ENCODE measurements at regions not wholly inside any gene's neighbourhood (a gene's known extent, or its start where the extent isn't known, plus 50 kb on each side); places are given as distances from the start of the nearest gene placed in this dataset.

GRCh38 chr1:94734963-94735901 lies 84.9 kb upstream of the SLC44A3 start:
- H3K27ac ChIP-seq (ENCODE audit: low read length), result no peak overlapping the region
- H3K9me3 ChIP-seq (ENCODE audit: control insufficient read depth in 2 of 2, low read length in 2 of 2), result no peaks in the 10 kb centered on the region
- no peaks in the 10 kb centered on the region for H3K4me1 ChIP-seq (ENCODE audit: control insufficient read depth, insufficient read depth, low read length)
- no peak overlapping the region for H3K4me3 ChIP-seq (ENCODE audit: low read length in 2 of 2)
- no peak overlapping the region for H3K9ac ChIP-seq (ENCODE audit: low read length in 2 of 2)
- H3K27me3 ChIP-seq (ENCODE audit: control insufficient read depth in 1 of 2, insufficient read depth in 2 of 2, low read length in 2 of 2), result no peaks in the 10 kb centered on the region
- H3K36me3 ChIP-seq (ENCODE audit: control insufficient read depth in 2 of 2, insufficient read depth in 2 of 2, low read length in 2 of 2), result no peaks in the 10 kb centered on the region

- Histone ChIP-seq H3K4me1 (ENCODE audit: control insufficient read depth, insufficient read depth, low read length) (peaks cover 10% of the 10 kb centered on the region), H3K27me3 (ENCODE audit: control insufficient read depth in 1 of 2, insufficient read depth in 2 of 2, low read length in 2 of 2) (no peaks in the 10 kb centered on the region), H3K4me3 (ENCODE audit: low read length in 2 of 2) (no peak overlapping the region)
These were observed 88.3 kb upstream of the SLC44A3 start for GRCh38 chr1:94731891-94732290.

GRCh38 chr1:94730450-94730849 lies 89.7 kb upstream of the SLC44A3 start:
- no peak overlapping the region for H3K4me3 ChIP-seq (ENCODE audit: low read length in 2 of 2)
- peaks cover 10% of the 10 kb centered on the region for H3K4me1 ChIP-seq (ENCODE audit: control insufficient read depth, insufficient read depth, low read length)
- H3K36me3 ChIP-seq (ENCODE audit: control insufficient read depth in 2 of 2, insufficient read depth in 2 of 2, low read length in 2 of 2), result no peaks in the 10 kb centered on the region
- no peak overlapping the region for H3K27ac ChIP-seq (ENCODE audit: low read length)
- H3K9me3 ChIP-seq (ENCODE audit: control insufficient read depth in 2 of 2, low read length in 2 of 2), result no peaks in the 10 kb centered on the region
- no peaks in the 10 kb centered on the region for H3K27me3 ChIP-seq (ENCODE audit: control insufficient read depth in 1 of 2, insufficient read depth in 2 of 2, low read length in 2 of 2)
- H3K9ac ChIP-seq (ENCODE audit: low read length in 2 of 2), result no peak overlapping the region

More at GRCh38 chr1:94731891-94732290, 88.3 kb upstream of the SLC44A3 start:
- H3K36me3 ChIP-seq (ENCODE audit: control insufficient read depth in 2 of 2, insufficient read depth in 2 of 2, low read length in 2 of 2), result no peaks in the 10 kb centered on the region
- no peak overlapping the region for H3K27ac ChIP-seq (ENCODE audit: low read length)
- no peak overlapping the region for H3K9ac ChIP-seq (ENCODE audit: low read length in 2 of 2)
- H3K9me3 ChIP-seq (ENCODE audit: control insufficient read depth in 2 of 2, low read length in 2 of 2), result no peaks in the 10 kb centered on the region

DNA sequence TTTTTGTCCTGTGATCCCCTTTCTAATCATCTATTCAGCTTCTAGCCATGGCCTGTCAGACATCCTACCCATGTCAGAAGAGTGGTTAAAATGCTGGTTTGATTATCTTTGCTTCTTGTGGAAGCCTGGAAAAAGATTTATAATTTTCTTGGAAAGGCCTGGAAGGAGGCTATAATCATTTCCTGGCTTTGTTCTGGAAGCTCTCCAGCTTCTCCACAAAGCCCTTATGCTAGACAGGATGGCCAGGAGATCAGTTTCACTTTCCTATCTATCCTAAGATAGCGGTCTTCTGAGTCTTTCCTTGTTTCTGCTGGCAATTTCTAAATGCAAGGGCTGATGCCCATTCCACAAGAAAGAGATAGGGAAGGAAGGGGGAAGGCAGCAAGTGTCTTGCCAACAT lies 90.9 kb upstream of the SLC44A3 start:
- Histone ChIP-seq H3K36me3 (ENCODE audit: control insufficient read depth in 2 of 2, insufficient read depth in 2 of 2, low read length in 2 of 2) (no peaks in the 10 kb centered on the region), H3K27ac (ENCODE audit: low read length) (no peak overlapping the region), H3K9ac (ENCODE audit: low read length in 2 of 2) (no peak overlapping the region), H3K4me1 (ENCODE audit: control insufficient read depth, insufficient read depth, low read length) (peaks cover 10% of the 10 kb centered on the region), H3K27me3 (ENCODE audit: control insufficient read depth in 1 of 2, insufficient read depth in 2 of 2, low read length in 2 of 2) (no peaks in the 10 kb centered on the region), H3K4me3 (ENCODE audit: low read length in 2 of 2) (no peak overlapping the region), H3K9me3 (ENCODE audit: control insufficient read depth in 2 of 2, low read length in 2 of 2) (no peaks in the 10 kb centered on the region)

DNA sequence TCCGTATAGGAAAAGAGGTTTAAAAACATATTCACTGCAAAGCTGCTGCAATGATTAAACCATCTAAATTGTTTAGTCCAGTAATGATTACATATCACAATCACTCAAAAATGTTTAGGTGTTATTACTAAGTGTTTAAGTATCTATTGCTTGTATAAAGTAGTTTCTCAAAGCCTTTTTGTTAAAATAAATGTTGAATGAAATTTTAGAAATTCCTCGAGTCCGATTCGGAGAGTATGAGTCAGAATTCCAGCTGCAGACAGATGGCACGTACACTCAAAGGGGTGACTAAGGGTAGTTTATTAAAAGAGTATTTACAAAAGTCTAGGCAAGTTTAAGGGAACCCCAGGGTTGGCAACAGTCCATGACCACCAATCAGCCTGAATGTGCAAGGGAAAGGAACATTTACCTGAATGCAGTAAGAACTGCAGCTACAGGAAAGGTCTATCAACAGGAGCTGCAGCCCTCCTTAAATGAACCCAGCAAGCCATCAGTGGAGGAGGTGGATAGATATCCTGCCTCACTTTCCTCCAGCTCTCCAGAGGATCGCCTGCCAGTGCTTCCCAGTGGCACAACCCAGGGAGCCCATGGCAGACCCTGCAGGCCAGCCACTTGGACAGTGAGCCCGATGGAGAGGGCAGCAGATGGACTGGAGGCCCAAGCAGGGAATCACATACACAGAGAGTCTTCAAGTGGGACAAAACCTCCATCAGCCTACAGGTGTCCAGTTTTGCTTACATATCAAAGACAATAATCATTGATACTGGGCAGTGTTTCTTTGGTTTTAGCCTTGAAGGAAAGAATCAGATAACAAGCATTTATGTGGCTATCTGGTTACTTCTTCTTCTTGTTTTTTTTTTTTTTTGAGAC lies 92.1 kb upstream of the SLC44A3 start:
- no peak overlapping the region for H3K4me3 ChIP-seq (ENCODE audit: low read length in 2 of 2)
- H3K9me3 ChIP-seq (ENCODE audit: control insufficient read depth in 2 of 2, low read length in 2 of 2), result no peaks in the 10 kb centered on the region
- H3K4me1 ChIP-seq (ENCODE audit: control insufficient read depth, insufficient read depth, low read length), result peaks cover 10% of the 10 kb centered on the region
- H3K36me3 ChIP-seq (ENCODE audit: control insufficient read depth in 2 of 2, insufficient read depth in 2 of 2, low read length in 2 of 2), result no peaks in the 10 kb centered on the region
- no peak overlapping the region for H3K27ac ChIP-seq (ENCODE audit: low read length)
- H3K27me3 ChIP-seq (ENCODE audit: control insufficient read depth in 1 of 2, insufficient read depth in 2 of 2, low read length in 2 of 2), result no peaks in the 10 kb centered on the region
- no peak overlapping the region for H3K9ac ChIP-seq (ENCODE audit: low read length in 2 of 2)

GRCh38 chr1:94726981-94727685 lies 93.0 kb upstream of the SLC44A3 start:
- no peak overlapping the region for H3K27ac ChIP-seq (ENCODE audit: low read length)
- no peaks in the 10 kb centered on the region for H3K36me3 ChIP-seq (ENCODE audit: control insufficient read depth in 2 of 2, insufficient read depth in 2 of 2, low read length in 2 of 2)
- no peak overlapping the region for H3K9ac ChIP-seq (ENCODE audit: low read length in 2 of 2)
- H3K9me3 ChIP-seq (ENCODE audit: control insufficient read depth in 2 of 2, low read length in 2 of 2), result no peaks in the 10 kb centered on the region
- H3K4me1 ChIP-seq (ENCODE audit: control insufficient read depth, insufficient read depth, low read length), result peaks cover 10% of the 10 kb centered on the region
- no peak overlapping the region for H3K4me3 ChIP-seq (ENCODE audit: low read length in 2 of 2)
- no peaks in the 10 kb centered on the region for H3K27me3 ChIP-seq (ENCODE audit: control insufficient read depth in 1 of 2, insufficient read depth in 2 of 2, low read length in 2 of 2)

- no peak overlapping the region for H3K4me3 ChIP-seq (ENCODE audit: low read length in 2 of 2)
- H3K36me3 ChIP-seq (ENCODE audit: control insufficient read depth in 2 of 2, insufficient read depth in 2 of 2, low read length in 2 of 2), result no peaks in the 10 kb centered on the region
- H3K27ac ChIP-seq (ENCODE audit: low read length), result no peak overlapping the region
- H3K9ac ChIP-seq (ENCODE audit: low read length in 2 of 2), result no peak overlapping the region
- peaks cover 10% of the 10 kb centered on the region for H3K4me1 ChIP-seq (ENCODE audit: control insufficient read depth, insufficient read depth, low read length)
- H3K9me3 ChIP-seq (ENCODE audit: control insufficient read depth in 2 of 2, low read length in 2 of 2), result no peaks in the 10 kb centered on the region
- H3K27me3 ChIP-seq (ENCODE audit: control insufficient read depth in 1 of 2, insufficient read depth in 2 of 2, low read length in 2 of 2), result no peaks in the 10 kb centered on the region
These were observed 94.6 kb upstream of the SLC44A3 start for GRCh38 chr1:94725566-94725965.

DNA sequence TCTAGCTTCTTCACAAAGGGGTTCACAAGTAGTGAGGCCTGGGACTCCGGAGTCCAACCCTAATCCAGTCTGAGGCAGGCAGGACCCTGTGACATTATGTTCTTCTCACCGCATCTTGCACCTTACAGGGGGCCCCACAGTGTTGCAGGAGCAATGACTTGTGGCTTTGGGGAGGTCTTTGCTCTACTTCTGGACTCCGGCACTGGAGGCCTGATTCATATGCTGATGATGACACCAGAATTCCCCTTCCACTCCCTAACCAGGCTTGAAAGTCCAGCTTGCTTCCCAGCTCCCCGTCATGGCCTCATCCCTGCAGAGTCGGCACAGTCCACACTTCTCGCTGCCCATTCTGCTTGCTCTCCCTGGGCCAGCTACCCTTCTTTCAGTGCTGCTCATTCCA lies 96.3 kb upstream of the SLC44A3 start:
- H3K27ac ChIP-seq (ENCODE audit: low read length), result no peak overlapping the region
- H3K36me3 ChIP-seq (ENCODE audit: control insufficient read depth in 2 of 2, insufficient read depth in 2 of 2, low read length in 2 of 2), result no peaks in the 10 kb centered on the region
- peaks cover 10% of the 10 kb centered on the region for H3K4me1 ChIP-seq (ENCODE audit: control insufficient read depth, insufficient read depth, low read length)
- H3K27me3 ChIP-seq (ENCODE audit: control insufficient read depth in 1 of 2, insufficient read depth in 2 of 2, low read length in 2 of 2), result no peaks in the 10 kb centered on the region
- H3K9ac ChIP-seq (ENCODE audit: low read length in 2 of 2), result no peak overlapping the region
- no peak overlapping the region for H3K4me3 ChIP-seq (ENCODE audit: low read length in 2 of 2)
- H3K9me3 ChIP-seq (ENCODE audit: control insufficient read depth in 2 of 2, low read length in 2 of 2), result no peaks in the 10 kb centered on the region

- Histone ChIP-seq H3K27ac (ENCODE audit: low read length) (no peak overlapping the region), H3K9me3 (ENCODE audit: control insufficient read depth in 2 of 2, low read length in 2 of 2) (no peaks in the 10 kb centered on the region), H3K4me1 (ENCODE audit: control insufficient read depth, insufficient read depth, low read length) (peaks cover 10% of the 10 kb centered on the region), H3K4me3 (ENCODE audit: low read length in 2 of 2) (no peak overlapping the region), H3K36me3 (ENCODE audit: control insufficient read depth in 2 of 2, insufficient read depth in 2 of 2, low read length in 2 of 2) (no peaks in the 10 kb centered on the region), H3K9ac (ENCODE audit: low read length in 2 of 2) (no peak overlapping the region), H3K27me3 (ENCODE audit: control insufficient read depth in 1 of 2, insufficient read depth in 2 of 2, low read length in 2 of 2) (no peaks in the 10 kb centered on the region)
These were observed 96.7 kb upstream of the SLC44A3 start for GRCh38 chr1:94723463-94723862.

GRCh38 chr1:94722181-94722580 lies 98.0 kb upstream of the SLC44A3 start:
- H3K4me3 ChIP-seq (ENCODE audit: low read length in 2 of 2), result no peak overlapping the region
- no peaks in the 10 kb centered on the region for H3K27me3 ChIP-seq (ENCODE audit: control insufficient read depth in 1 of 2, insufficient read depth in 2 of 2, low read length in 2 of 2)
- no peaks in the 10 kb centered on the region for H3K9me3 ChIP-seq (ENCODE audit: control insufficient read depth in 2 of 2, low read length in 2 of 2)
- H3K9ac ChIP-seq (ENCODE audit: low read length in 2 of 2), result no peak overlapping the region
- no peak overlapping the region for H3K27ac ChIP-seq (ENCODE audit: low read length)
- peaks cover 2% of the 10 kb centered on the region for H3K4me1 ChIP-seq (ENCODE audit: control insufficient read depth, insufficient read depth, low read length)
- H3K36me3 ChIP-seq (ENCODE audit: control insufficient read depth in 2 of 2, insufficient read depth in 2 of 2, low read length in 2 of 2), result no peaks in the 10 kb centered on the region

Data from stomach smooth muscle (tissue), 2 donors.